HG03442 (cell line): ENCODE measurements at regions not wholly inside any gene's neighbourhood (a gene's known extent, or its start where the extent isn't known, plus 50 kb on each side); places are given as distances from the start of the nearest gene placed in this dataset.

Source experiments
- ATAC-seq: cut with Tn5 transposase; IDR thresholded peaks from one replicate; pipeline ENCODE4 v1.9.1; 2021; ENCODE audit warnings: mild to moderate bottlenecking, moderate library complexity; ENCODE audit not compliant: unreplicated experiment

- ATAC-seq: no peak
Observed at GRCh38 chr5:93186076-93186682, 394.8 kb downstream of the NR2F1-AS1 start.

- ATAC-seq: no peak
Observed at GRCh38 chr5:93184041-93184440, 397.0 kb downstream of the NR2F1-AS1 start.

GRCh38 chr5:93179466-93179865, 401.6 kb downstream of the NR2F1-AS1 start:
- ATAC-seq: no peak

- no peak for ATAC-seq
Observed at GRCh38 chr5:93174930-93175329, 406.1 kb downstream of the NR2F1-AS1 start.

- no peak for ATAC-seq
Observed at GRCh38 chr5:93165559-93165958, 415.5 kb downstream of the NR2F1-AS1 start.

GRCh38 chr5:93164690-93165089, 416.3 kb downstream of the NR2F1-AS1 start:
- no peak for ATAC-seq

- ATAC-seq: no peak
Observed at GRCh38 chr5:93163010-93163663, 417.9 kb downstream of the NR2F1-AS1 start.

- ATAC-seq: no peak
Observed at GRCh38 chr5:93161661-93162654, 419.1 kb downstream of the NR2F1-AS1 start.

GRCh38 chr5:93158841-93159240, 422.2 kb downstream of the NR2F1-AS1 start:
- no peak for ATAC-seq

- ATAC-seq: no peak
Observed at GRCh38 chr5:93156566-93156965, 424.5 kb downstream of the NR2F1-AS1 start.

- no peak for ATAC-seq
Observed at GRCh38 chr5:93154535-93154934, 426.5 kb downstream of the NR2F1-AS1 start.

GRCh38 chr5:93153461-93153860, 427.6 kb downstream of the NR2F1-AS1 start:
- ATAC-seq: no peak

GRCh38 chr5:93151896-93152295, 429.1 kb downstream of the NR2F1-AS1 start:
- no peak for ATAC-seq

GRCh38 chr5:93151121-93151520, 429.9 kb downstream of the NR2F1-AS1 start:
- ATAC-seq: no peak

GRCh38 chr5:93150311-93151012, 430.6 kb downstream of the NR2F1-AS1 start:
- ATAC-seq: no peak

- no peak for ATAC-seq
Observed at GRCh38 chr5:93145767-93146166, 435.3 kb downstream of the NR2F1-AS1 start.

GRCh38 chr5:93145019-93145418, 436.0 kb downstream of the NR2F1-AS1 start:
- ATAC-seq: no peak

- ATAC-seq: no peak
Observed at GRCh38 chr5:93141969-93142368, 439.1 kb downstream of the NR2F1-AS1 start.

- ATAC-seq: no peak
Observed at GRCh38 chr5:93130624-93131490, 450.2 kb downstream of the NR2F1-AS1 start.

- ATAC-seq: no peak
Observed at GRCh38 chr5:93126634-93127033, 454.4 kb downstream of the NR2F1-AS1 start.
